ENCODE measurements at regions not wholly inside any gene's neighbourhood (a gene's known extent, or its start where the extent isn't known, plus 50 kb on each side); places are given as distances from the start of the nearest gene placed in this dataset.

DNA sequence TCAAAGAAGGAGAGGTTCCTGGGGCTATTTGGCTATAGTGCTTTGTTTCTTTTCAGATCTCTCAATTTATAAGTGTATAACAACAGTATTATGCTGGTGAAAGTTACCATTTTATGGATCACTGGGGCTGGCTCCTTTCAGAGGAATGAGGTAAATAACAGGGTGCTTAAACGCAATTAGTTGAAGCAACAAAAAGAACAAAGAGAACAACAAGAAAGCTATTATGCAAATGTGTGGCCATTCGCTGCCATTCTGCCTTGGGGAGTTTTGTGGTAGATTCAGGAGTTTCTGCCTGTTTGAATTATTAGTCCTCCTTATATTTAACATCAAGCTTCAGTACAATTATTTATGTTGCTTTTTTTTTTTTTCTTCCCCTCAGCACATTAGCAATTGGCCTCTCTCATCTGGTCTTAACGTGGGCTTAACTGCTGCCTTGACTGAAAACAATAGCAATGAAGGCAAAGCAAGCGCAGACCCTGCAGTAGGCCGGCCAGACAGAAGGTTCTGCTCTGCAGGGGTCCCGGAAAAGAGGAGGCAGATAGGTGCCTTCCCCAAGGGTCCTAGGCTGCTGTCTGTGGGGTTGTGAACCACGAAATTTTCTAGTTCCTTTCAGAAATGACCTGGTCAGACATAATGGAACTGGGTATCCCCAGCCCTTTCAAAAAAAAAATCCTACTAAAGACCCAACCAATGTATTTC is 339.9 kb upstream of the PODXL start:
- DNase-seq = no peak

DNA sequence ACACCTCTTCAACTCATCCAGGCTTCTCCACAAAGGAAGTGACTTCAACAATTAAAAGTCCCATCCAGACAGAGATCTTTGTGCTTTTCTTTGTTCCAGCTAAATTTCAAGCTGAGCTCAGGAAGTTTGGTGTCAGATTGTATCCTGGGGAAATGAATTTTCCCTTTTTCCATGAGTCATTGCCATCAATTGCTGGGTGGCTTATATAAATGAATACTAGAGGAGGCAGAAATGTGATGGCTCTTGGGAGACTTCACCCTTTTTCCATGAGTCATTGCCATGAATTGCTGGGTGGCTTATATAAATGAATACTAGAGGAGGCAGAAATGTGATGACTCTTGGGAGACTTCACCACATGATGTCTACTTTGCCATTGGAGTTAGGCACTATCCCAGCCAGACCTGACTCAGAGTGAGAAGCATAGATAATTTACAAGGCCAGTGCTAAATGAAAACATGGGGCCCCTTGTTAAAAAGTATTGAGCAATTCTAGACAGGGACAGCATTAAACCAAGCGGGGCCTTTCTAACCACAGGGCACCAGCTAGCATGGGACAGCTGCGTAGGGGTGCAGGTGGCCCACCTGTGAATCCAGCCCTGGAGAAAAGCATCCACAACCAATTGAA is 339.2 kb upstream of the PODXL start:
- DNase-seq = peak; percentile 100

DNA sequence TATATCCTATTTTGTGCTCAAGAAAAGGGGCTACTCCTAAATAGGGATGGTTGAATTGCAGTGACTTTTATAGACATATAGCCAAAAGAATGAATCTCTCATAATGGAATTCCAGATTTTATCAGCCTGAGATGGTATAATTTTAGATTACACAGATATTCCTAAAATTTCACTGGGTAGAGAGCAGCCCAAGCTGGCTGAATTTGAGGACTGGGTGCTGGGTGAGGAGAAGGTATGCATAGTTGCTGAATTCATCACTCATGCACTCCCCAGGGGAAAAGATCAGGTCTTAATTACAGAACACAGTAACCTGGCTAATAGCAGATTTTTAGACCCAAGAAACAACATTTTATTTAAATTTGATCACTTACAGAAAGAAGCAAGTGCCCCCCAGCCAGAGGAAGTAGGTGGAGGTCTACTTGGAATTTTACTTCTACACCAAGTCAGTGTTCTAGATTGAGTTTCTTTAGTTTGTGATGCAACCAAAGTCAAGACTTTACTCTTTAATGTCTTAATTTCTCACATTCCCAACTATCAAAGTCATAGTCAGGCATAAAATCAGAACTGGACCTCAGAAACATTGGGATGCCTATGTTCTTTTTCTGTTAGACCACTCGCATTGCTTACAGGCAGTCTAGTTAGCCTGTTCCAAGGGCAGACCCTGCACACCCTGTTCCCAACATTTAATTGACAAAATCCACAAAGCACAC is 337.4 kb upstream of the PODXL start:
- peak; percentile 76 for DNase-seq

DNA sequence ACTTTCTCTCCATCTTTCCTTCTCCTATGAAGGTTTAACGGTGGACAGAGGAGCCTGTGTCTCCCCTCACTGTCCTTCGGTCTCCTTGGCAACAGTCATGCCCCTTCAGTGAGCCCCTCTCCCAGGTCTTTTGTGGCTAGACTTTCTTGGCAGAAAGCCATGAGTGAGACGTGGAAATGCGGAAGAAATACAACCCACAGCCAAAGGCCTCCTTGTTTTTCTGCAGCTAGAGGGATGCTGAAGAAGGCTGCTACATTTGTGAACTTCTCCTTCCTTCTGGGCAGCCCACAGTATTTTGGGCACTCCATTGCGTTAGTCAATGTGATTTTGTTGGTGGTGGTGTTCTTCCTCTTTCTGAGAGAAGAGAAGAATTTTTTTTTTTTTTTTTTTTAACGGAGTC is 333.7 kb upstream of the PODXL start:
- DNase-seq = no peak

DNA sequence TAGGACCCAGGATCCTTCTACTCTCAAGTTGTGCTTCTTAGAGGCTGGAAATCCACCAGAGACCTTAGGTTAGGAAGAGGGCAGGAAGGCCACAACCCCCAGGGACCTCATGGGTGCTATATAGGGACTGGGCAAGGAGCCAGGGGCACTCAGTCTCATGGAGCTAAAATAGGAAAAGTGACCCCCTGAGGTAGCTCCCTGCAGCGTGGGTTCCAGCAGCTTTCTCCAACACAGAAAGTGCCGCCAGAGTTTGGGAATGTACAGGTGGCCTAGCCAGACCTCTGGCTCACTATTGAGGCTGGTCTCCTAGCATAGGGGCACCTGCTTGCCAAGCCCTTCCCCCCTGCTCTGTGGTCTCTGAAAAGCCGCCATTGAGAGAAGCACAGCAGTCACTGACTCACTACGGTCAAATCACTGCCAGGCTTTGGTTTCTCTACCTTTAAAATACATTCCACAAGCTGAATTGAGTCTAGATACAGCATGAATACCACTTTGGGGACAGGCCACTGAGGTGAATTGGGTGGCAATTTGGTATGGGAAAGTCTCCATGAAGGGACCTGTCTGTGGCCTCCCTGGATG is 333.2 kb upstream of the PODXL start:
- no peak for DNase-seq

DNA sequence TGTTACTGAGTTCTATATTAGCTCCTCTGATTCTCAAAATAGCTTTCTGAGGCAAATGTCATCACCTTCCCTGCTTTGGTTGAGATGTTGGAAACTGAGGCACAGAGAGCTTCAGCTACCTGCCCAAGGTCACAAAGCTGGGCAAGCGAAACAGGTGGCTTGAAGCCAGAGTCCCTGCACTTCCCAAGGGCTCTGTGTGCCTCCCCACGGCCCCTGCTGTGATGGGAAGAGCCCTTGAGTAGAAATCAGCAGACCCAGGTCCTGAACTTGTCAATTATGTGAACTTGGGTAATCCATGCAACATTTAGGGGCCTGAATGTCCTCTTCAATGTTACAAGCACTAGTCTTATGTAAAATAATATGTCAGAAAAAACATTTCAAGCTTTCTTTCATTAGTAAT is 327.3 kb upstream of the PODXL start:
- DNase-seq = no peak

DNA sequence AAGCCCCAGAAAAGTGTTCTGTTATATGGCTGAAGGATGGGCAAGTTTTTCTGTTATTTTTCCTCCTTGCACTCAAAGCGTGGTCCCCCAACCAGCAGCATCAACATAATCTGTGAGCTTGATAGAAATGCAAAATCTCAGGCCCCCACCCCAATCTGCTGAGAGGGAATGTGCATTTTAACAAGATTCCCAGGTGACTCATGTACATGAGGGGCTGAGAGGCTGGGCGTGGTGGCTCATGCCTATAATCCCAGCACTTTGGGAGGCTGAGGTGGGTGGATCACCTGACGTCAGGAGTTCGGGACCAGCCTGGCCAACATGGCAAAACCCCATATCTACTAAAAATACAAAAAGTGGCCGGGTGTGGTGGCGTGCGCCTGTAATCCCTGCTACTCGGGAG is 326.8 kb upstream of the PODXL start:
- no peak for DNase-seq

DNA sequence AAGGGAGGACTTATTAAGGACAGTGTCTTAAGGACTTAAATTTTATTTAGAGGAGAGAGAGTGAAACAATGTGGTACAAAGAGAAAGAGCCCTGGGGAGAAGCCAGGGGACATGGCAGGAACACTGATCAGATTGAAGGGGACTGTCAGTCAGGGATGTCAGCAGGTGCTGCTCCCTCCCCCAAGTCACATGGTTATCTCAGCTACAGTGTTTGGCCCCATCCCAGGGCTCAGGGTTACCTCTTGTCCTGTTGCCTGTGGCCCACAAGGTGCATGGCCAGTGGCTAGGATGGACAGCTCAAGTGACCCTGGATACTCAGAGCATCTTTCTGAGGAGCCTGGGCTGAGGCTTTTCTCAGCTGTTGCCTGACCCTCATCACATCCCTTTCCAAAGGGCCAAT is 325.9 kb upstream of the PODXL start:
- no peak for DNase-seq

DNA sequence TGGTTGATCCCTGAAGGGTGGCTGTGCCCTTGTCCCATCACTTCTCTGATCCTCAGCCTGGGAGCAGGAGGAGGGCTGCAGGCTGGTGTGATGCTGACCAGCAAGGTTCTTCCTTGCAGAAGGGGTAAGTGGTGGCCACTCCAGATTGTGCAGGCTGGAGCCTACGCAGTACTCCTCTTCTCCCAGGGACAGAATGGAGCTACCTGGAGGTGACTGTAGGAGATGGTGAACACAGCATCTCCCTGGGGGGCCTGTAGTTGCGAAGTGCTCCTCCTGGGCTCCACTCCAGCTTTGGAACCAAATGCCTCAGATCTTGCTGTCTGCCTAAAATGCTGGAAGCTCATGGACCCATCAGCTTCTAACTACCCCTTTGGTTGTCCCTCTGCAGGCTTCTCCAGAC is 323.6 kb upstream of the PODXL start:
- no peak for DNase-seq

DNA sequence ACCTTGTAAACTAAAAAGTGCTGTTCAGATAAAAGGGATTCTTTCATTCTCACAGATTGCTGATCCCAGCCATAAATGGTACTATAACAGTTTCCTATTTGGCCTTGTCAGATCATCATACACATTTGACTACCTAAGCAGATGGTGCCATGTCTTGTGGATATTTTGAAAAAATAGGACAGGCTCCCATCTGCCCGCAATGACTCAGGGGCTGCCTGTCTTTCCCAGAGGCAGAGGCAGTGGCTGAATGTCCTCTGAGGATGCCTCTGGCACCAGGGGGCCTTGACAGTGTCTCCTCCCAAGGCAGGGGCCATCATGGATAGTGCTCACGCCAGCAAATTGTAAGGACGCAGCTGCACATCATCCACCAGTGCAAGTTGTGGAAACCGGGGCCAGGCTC is 323.0 kb upstream of the PODXL start:
- DNase-seq = no peak

DNA sequence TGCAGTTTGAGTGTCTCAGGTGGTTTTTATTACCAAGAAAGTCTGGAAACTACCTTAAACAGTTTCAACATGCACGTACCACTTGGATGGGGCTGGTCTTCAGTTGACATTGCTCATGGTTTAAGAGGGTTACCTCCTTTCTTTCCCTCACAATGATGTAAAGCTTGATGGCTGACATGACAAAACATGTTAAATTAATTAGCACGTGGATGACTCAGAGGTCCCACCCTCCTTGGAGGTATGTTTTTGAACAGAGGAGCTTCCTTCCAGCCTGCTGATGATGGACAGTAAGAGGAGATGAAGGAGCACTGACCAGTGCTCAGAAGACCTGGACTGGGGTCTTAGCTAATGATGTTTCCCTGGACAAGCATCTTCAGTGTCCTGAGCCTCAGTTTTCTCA is 322.3 kb upstream of the PODXL start:
- no peak for DNase-seq

DNA sequence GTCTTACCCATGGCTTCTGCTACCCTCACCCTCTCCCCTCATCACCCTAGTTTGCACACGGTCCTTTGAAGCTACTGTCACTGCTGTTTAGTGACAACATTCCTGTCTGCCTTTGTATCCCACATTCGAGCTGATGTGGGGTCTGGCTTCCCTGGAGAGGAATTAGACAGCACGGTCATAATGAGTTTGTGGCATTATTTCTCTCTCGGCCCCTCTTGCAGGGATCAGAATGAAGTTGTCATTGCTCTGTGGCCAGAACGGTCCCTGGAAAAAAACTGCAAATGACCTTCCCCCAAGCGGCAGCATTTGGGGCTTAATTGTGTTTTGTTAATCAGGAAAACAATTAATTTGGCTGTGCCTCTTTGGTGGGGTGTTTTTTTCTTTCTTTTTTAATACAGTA is 317.2 kb upstream of the PODXL start:
- DNase-seq = no peak

DNA sequence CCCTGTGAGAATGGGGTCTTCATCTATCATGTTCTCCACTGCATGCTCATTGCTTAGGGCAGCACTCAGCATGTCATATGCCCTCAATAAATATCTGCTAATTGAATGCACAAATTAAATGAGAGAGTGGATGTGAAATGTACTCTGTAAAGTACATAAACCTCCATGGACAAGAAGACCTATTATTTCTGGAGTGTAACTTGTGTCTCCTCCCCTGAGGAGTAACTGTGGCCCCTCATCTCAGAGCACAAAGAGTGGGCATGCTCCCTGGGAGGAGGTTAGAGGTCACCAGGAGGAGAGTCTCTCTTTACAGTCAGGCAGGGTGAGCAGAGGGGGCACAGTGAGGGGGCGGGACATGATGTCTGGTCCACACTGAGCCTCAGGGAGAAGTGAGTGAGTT is 313.6 kb upstream of the PODXL start:
- no peak for DNase-seq

DNA sequence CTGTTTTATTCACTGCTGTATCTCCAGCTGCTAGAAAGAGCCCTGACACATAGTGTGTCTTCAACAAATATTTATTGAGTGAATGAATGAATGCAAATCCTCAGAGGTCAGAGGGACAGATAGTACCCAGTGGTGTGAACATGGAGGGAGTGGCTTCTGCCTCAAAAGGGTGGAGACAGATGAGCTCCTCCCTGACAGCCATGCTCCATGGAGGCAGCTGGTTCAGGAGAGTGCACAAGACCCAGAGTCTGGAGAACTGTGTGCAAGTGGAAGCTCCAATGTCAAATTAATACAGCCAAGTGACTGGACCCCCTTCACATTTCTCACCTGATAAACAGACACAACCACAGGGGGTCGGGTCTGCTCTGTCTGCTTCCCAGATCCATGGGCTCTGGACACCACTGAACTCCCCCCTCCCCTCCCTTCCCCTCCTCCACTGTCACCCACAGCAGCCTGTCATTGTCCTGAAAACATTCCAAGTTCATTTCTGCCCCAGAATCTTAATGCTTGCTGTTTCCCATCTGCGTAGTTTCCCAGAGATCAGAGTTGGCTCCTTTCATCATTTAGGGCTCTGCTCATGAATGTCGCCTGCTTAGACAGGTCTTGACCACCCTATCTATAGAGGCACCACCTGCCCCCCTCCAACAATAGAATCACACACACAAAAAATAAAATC is 312.9 kb upstream of the PODXL start:
- DNase-seq = no peak

DNA sequence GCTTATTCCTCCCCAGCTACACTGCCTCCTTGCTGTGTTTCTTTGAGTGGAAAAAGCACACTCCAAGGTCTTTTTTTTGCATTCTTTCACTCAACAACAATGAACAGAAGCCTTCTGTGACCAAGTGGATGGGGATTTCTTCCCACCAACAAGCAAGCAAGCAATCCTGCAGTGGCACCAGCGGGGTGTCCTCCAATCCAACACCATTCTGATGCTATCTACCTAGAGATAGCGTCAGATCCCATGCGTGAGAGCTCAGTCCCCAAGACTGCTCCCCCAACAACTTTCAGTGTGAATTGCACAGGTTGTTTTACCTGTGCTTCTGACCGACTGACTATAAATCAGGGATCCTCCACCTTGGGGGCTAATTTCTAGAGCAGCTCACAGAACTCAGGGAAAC is 311.0 kb upstream of the PODXL start:
- no peak for DNase-seq

DNA sequence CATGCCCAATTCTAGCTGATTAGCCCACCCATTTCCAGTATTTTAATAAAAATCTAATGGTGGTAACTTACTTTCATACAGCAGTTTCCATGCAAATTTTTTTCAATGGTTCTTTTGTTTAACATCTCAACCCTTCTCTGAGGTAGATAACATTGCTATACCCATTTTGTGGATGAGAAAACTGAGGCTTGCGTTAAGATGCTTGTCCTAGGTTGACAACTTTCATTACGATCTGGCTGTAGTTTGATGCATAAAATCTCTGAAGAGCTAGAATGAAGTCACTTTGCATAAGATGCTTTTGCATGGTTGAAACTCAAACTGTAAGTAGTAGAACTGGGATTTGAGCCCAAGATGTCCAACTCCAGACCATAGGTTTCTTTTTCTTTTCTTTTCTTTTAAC is 309.5 kb upstream of the PODXL start:
- DNase-seq = no peak

DNA sequence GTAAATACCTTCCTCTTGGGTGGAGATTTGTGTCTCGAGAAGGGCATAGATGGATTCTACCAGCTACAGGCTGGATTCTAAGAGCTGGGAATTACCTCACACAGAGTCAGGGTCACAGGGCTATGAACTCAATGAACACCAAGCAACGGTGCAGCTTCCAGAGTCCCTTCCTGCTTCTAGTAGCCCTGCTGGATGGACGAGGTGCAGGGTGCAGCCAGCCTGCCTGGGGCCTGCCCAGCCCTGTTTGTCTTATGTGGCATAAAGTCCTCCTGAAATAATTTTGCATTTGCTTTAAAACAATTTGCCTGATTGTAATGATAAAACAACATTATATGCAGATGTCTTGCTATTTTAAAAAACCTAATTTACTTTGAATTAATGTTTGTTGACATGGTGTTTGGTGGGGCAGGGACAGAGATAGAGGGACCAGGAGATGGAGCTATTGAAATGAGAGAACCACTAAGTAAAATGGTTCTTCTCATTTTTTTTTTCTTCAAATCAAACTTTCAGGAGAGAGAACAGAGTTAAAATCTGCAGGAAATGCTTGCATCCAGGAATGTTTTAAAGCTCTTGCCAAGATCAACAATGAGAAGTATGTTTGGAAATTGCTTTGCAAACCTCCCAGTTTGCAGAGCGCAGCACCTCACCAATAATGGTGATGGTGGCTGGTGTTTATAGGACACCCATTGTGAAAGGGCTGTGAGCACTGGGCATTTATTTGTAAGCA is 305.4 kb upstream of the PODXL start:
- DNase-seq = peak; percentile 70

DNA sequence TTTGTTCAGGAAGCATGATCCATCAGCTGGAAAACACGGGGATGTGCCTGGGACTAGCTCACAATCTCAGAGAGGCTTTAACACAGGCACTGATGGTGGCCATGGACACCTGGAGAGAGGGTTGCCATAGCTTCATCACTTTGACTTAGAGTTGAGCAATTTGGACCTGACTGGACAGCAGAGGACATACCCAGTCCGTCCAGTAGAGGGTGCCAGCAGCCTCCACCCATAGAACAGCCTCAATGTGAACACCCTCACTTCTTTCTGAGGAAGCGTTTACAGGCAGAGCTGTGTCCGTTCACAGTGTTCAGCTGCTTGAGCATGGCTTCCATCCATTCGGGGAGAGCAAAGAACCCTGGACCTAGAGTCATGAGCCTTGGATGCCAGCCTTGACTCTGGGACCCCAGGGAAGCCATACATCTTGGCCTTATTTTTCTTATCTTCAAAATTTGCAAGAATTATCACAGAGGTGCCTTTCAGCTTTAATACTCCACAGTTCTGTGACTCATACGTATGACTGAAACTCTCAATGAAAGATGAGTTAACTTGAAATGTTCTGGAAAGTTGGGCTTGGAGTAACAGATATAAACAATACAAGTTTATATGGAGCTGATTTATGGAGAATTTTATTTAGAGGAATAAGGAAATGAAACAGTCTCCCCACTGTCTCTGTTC is 302.9 kb upstream of the PODXL start:
- peak; percentile 72 for DNase-seq

DNA sequence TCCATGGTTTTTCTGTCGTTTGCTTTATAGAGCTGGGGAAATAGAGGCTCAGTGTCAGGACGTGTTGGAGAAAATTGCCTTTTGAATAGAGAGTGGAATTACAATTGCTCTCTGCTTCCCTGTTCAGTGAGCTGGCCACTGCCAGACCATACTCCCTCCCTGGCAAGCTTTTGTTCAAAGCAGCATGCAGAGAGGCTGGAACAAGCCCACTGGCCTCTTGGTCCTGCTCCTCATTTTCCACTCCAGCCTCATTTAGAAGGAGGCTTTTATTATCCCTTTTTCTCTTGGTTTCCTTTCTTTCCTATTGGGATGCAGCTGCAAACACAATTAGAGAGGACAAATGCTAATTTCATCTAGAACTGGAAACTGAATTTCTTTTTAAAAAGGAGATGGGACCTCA is 302.2 kb upstream of the PODXL start:
- DNase-seq = no peak

DNA sequence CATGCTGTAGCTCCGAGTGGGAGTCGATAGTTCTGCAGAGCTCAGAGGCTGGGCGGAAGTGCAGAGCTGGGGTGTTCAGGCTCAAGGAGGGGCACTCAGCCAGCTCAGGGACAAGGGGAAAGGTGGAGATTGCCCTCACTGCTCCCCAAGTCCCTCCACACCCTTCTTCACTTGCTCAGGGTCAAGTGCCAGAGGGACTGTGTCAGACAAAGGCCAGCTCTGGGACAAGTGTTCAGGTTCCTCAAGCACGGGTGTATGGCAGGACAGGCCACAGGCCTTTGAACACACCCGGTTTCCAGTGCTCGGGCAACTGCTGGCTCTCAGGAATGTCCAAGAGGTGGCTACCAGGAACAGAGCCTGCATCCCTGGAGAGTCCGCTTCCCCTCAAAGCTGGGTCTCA is 293.0 kb upstream of the PODXL start:
- DNase-seq = no peak

DNA sequence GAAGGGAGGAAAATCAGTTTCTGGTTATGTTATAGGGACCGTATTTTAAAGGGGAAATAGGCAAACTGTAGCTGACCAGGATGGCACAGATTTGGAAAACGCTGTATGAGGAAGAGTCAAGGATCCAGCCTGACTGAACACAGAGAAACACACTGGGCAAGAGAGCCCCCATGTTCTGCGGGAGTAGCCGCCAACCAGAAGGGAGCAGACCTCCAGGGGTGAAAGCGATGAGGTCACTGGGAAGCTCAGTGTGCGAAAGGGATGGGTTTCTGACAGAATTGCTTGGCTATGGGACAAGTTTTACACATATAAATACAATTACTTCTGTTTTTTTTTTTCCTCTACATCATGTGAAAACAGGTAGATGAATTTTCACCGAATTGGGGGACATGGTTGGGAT is 291.6 kb upstream of the PODXL start:
- no peak for DNase-seq
